ENCODE measurements at regions not wholly inside any gene's neighbourhood (a gene's known extent, or its start where the extent isn't known, plus 50 kb on each side); places are given as distances from the start of the nearest gene placed in this dataset.
"Not testable (repeated sequence)": the region's sequence is repeated elsewhere in the genome, so short reads cannot be mapped to it uniquely, and the experiment has no call there.

DNA sequence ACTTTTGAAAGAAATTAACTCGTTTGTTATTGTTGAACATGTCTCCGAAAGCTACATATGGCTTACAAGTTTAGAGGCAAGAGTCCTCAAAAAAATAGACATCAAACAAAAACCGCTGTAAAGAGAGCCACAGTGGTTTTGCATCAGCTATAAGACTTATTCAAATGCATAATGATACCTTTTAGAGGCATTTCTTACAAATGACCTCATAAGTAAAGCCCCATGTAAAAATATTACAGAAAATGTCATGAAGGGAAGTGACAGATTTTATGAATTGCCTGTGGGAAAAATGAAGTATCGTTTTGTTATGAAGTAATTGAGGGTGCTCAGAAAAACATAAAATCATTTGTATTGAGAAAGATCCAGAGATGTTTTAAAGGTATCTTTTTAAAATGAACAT is 598.0 kb downstream of the NXPH1 start:
- Histone ChIP-seq H3K36me3 (ENCODE audit: insufficient read depth, low read length) (no peaks in the 10 kb centered on the region), H3K4me3 (ENCODE audit: low read depth, low read length) (no peak overlapping the region), H3K27me3 (ENCODE audit: insufficient read depth, low read length) (no peaks in the 10 kb centered on the region), H3K79me2 (ENCODE audit: control insufficient read depth, insufficient read depth, low read length, unreplicated experiment) (no peaks in the 10 kb centered on the region), H3K4me1 (ENCODE audit: control insufficient read depth, insufficient read depth, low read length, unreplicated experiment) (no peaks in the 10 kb centered on the region), H3K27ac (ENCODE audit: low read depth, low read length) (no peak overlapping the region), H2AFZ (ENCODE audit: low read length, unreplicated experiment) (no peak overlapping the region)

GRCh38 chr7:9036080-9036479 is 602.7 kb downstream of the NXPH1 start:
- Histone ChIP-seq H3K36me3 (ENCODE audit: insufficient read depth, low read length) (no peaks in the 10 kb centered on the region), H3K27ac (ENCODE audit: low read depth, low read length) (no peak overlapping the region), H3K79me2 (ENCODE audit: control insufficient read depth, insufficient read depth, low read length, unreplicated experiment) (no peaks in the 10 kb centered on the region), H3K4me3 (ENCODE audit: low read depth, low read length) (no peak overlapping the region), H3K27me3 (ENCODE audit: insufficient read depth, low read length) (no peaks in the 10 kb centered on the region), H3K4me1 (ENCODE audit: control insufficient read depth, insufficient read depth, low read length, unreplicated experiment) (no peaks in the 10 kb centered on the region), H2AFZ (ENCODE audit: low read length, unreplicated experiment) (no peak overlapping the region)

DNA sequence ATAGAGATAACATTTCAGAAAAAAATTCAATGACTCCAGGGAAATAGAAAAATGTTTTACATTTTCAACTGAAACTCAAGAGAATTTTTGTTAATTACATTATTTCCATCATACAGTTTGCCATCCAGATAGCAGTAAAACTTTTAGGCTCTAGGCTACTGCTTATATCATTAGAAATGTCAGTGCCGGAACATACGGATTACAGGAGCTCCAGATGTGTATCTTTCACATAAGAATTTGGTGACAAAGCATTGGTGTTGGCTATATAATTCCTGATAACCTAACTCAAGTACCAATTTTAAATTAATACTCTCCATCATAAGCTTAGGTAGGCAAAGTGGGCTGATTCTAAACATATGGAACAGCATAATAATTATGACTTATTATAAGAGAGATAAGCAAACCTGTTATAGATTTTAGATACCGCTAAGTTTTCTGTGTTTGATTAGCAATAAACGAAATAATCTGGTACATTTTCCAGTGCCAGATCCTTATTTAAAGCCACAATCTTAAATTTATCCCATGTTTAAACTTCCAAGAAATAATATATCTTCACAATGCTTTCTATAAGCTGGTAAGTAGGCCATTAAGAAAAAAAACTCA is 637.9 kb downstream of the NXPH1 start:
- H3K4me1 ChIP-seq (ENCODE audit: control insufficient read depth, insufficient read depth, low read length, unreplicated experiment), result no peaks in the 10 kb centered on the region

DNA sequence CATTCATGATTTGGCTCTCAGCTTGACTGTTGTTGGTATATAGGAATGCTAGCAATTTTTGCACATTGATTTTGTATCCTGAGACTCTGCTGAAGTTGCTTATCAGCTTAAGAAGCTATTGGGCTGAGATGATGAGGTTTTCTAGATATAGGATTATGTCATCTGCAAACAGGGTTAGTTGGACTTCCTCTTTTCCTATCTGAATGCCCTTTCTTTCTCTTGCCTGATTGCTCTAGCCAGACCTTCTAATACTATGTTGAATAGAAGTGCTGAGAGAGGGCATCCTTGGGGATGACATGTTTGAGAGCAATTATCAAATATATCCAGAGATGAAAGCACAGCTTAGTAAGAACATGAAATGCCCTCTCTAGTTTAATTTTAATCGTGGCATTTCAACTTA is 642.4 kb downstream of the NXPH1 start:
- not testable (repeated sequence) for H3K27ac ChIP-seq (ENCODE audit: low read depth, low read length); H3K4me3 ChIP-seq (ENCODE audit: low read depth, low read length); H3K36me3 ChIP-seq (ENCODE audit: insufficient read depth, low read length)

More for the DNA sequence above, 637.9 kb downstream of the NXPH1 start:
- H3K27me3 ChIP-seq (ENCODE audit: insufficient read depth, low read length), result no peaks in the 10 kb centered on the region
- no peaks in the 10 kb centered on the region for H3K79me2 ChIP-seq (ENCODE audit: control insufficient read depth, insufficient read depth, low read length, unreplicated experiment)
- no peak overlapping the region for H3K27ac ChIP-seq (ENCODE audit: low read depth, low read length)
- no peak overlapping the region for H3K4me3 ChIP-seq (ENCODE audit: low read depth, low read length)
- H2AFZ ChIP-seq (ENCODE audit: low read length, unreplicated experiment), result no peak overlapping the region
- H3K36me3 ChIP-seq (ENCODE audit: insufficient read depth, low read length), result no peaks in the 10 kb centered on the region

GRCh38 chr7:9082203-9082602 is 648.8 kb downstream of the NXPH1 start:
- no peak overlapping the region for H2AFZ ChIP-seq (ENCODE audit: low read length, unreplicated experiment)
- no peaks in the 10 kb centered on the region for H3K79me2 ChIP-seq (ENCODE audit: control insufficient read depth, insufficient read depth, low read length, unreplicated experiment)
- H3K36me3 ChIP-seq (ENCODE audit: insufficient read depth, low read length), result no peaks in the 10 kb centered on the region
- no peaks in the 10 kb centered on the region for H3K4me1 ChIP-seq (ENCODE audit: control insufficient read depth, insufficient read depth, low read length, unreplicated experiment)
- H3K27ac ChIP-seq (ENCODE audit: low read depth, low read length), result no peak overlapping the region
- H3K27me3 ChIP-seq (ENCODE audit: insufficient read depth, low read length), result no peaks in the 10 kb centered on the region
- H3K4me3 ChIP-seq (ENCODE audit: low read depth, low read length), result no peak overlapping the region

More for the DNA sequence above, 642.4 kb downstream of the NXPH1 start:
- not testable (repeated sequence) for H3K4me1 ChIP-seq (ENCODE audit: control insufficient read depth, insufficient read depth, low read length, unreplicated experiment); H3K79me2 ChIP-seq (ENCODE audit: control insufficient read depth, insufficient read depth, low read length, unreplicated experiment); H3K27me3 ChIP-seq (ENCODE audit: insufficient read depth, low read length); H2AFZ ChIP-seq (ENCODE audit: low read length, unreplicated experiment)

- no peaks in the 10 kb centered on the region for H3K27me3 ChIP-seq (ENCODE audit: insufficient read depth, low read length)
- no peaks in the 10 kb centered on the region for H3K79me2 ChIP-seq (ENCODE audit: control insufficient read depth, insufficient read depth, low read length, unreplicated experiment)
- no peak overlapping the region for H3K4me3 ChIP-seq (ENCODE audit: low read depth, low read length)
- no peak overlapping the region for H3K27ac ChIP-seq (ENCODE audit: low read depth, low read length)
- no peaks in the 10 kb centered on the region for H3K4me1 ChIP-seq (ENCODE audit: control insufficient read depth, insufficient read depth, low read length, unreplicated experiment)
- H2AFZ ChIP-seq (ENCODE audit: low read length, unreplicated experiment), result no peak overlapping the region
- no peaks in the 10 kb centered on the region for H3K36me3 ChIP-seq (ENCODE audit: insufficient read depth, low read length)
Measured at GRCh38 chr7:9083837-9084236, 650.4 kb downstream of the NXPH1 start.

DNA sequence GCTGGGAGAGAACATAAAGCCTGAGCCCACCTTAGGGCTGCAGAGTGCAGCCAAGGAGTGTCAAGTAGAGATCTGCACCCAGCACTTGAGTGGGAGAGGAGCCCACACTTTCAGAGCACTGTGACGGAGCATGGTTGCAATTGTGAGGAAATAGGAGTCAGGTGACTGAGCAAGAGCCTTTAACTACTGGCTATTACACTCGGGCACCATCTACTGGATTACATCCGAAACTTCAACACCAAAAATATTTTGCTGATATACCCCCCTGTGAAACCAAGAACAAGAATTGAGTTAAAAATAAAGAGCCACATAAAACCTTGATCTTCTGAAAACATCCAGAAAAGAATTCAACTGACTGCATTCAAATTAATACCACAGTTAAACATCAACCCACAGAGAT is 657.9 kb downstream of the NXPH1 start:
- Histone ChIP-seq H3K27me3 (ENCODE audit: insufficient read depth, low read length) (no peaks in the 10 kb centered on the region), H3K36me3 (ENCODE audit: insufficient read depth, low read length) (no peaks in the 10 kb centered on the region), H2AFZ (ENCODE audit: low read length, unreplicated experiment) (no peak overlapping the region), H3K27ac (ENCODE audit: low read depth, low read length) (no peak overlapping the region), H3K4me3 (ENCODE audit: low read depth, low read length) (no peak overlapping the region), H3K4me1 (ENCODE audit: control insufficient read depth, insufficient read depth, low read length, unreplicated experiment) (no peaks in the 10 kb centered on the region), H3K79me2 (ENCODE audit: control insufficient read depth, insufficient read depth, low read length, unreplicated experiment) (no peaks in the 10 kb centered on the region)

GRCh38 chr7:9097565-9098060 is 664.2 kb downstream of the NXPH1 start:
- H3K27me3 ChIP-seq (ENCODE audit: insufficient read depth, low read length), result no peaks in the 10 kb centered on the region
- H3K79me2 ChIP-seq (ENCODE audit: control insufficient read depth, insufficient read depth, low read length, unreplicated experiment), result no peaks in the 10 kb centered on the region
- H3K27ac ChIP-seq (ENCODE audit: low read depth, low read length), result no peak overlapping the region
- no peak overlapping the region for H2AFZ ChIP-seq (ENCODE audit: low read length, unreplicated experiment)
- H3K4me1 ChIP-seq (ENCODE audit: control insufficient read depth, insufficient read depth, low read length, unreplicated experiment), result no peaks in the 10 kb centered on the region
- H3K36me3 ChIP-seq (ENCODE audit: insufficient read depth, low read length), result no peaks in the 10 kb centered on the region
- no peak overlapping the region for H3K4me3 ChIP-seq (ENCODE audit: low read depth, low read length)

- Histone ChIP-seq H3K4me3 (ENCODE audit: low read depth, low read length) (no peak overlapping the region), H3K4me1 (ENCODE audit: control insufficient read depth, insufficient read depth, low read length, unreplicated experiment) (no peaks in the 10 kb centered on the region), H3K79me2 (ENCODE audit: control insufficient read depth, insufficient read depth, low read length, unreplicated experiment) (no peaks in the 10 kb centered on the region), H3K27ac (ENCODE audit: low read depth, low read length) (no peak overlapping the region), H3K27me3 (ENCODE audit: insufficient read depth, low read length) (no peaks in the 10 kb centered on the region), H2AFZ (ENCODE audit: low read length, unreplicated experiment) (no peak overlapping the region), H3K36me3 (ENCODE audit: insufficient read depth, low read length) (no peaks in the 10 kb centered on the region)
Measured at GRCh38 chr7:9100289-9100688, 666.9 kb downstream of the NXPH1 start.

GRCh38 chr7:9102846-9103245 is 669.4 kb downstream of the NXPH1 start:
- Histone ChIP-seq H3K4me3 (ENCODE audit: low read depth, low read length) (no peak overlapping the region), H3K36me3 (ENCODE audit: insufficient read depth, low read length) (no peaks in the 10 kb centered on the region), H2AFZ (ENCODE audit: low read length, unreplicated experiment) (no peak overlapping the region), H3K27me3 (ENCODE audit: insufficient read depth, low read length) (no peaks in the 10 kb centered on the region), H3K79me2 (ENCODE audit: control insufficient read depth, insufficient read depth, low read length, unreplicated experiment) (no peaks in the 10 kb centered on the region), H3K27ac (ENCODE audit: low read depth, low read length) (no peak overlapping the region), H3K4me1 (ENCODE audit: control insufficient read depth, insufficient read depth, low read length, unreplicated experiment) (no peaks in the 10 kb centered on the region)

GRCh38 chr7:9106747-9107146 is 673.3 kb downstream of the NXPH1 start:
- Histone ChIP-seq H3K36me3 (ENCODE audit: insufficient read depth, low read length) (no peaks in the 10 kb centered on the region), H2AFZ (ENCODE audit: low read length, unreplicated experiment) (no peak overlapping the region), H3K79me2 (ENCODE audit: control insufficient read depth, insufficient read depth, low read length, unreplicated experiment) (no peaks in the 10 kb centered on the region), H3K27ac (ENCODE audit: low read depth, low read length) (no peak overlapping the region), H3K4me1 (ENCODE audit: control insufficient read depth, insufficient read depth, low read length, unreplicated experiment) (no peaks in the 10 kb centered on the region), H3K4me3 (ENCODE audit: low read depth, low read length) (no peak overlapping the region), H3K27me3 (ENCODE audit: insufficient read depth, low read length) (no peaks in the 10 kb centered on the region)
